ENCODE measurements at regions not wholly inside any gene's neighbourhood (a gene's known extent, or its start where the extent isn't known, plus 50 kb on each side); places are given as distances from the start of the nearest gene placed in this dataset.

GRCh38 chr20:1766731-1767130 lies 109.2 kb upstream of the SIRPG start:
- no peak for TF ChIP-seq POLR2AphosphoS5 (IDR thresholded peaks at IDR 0.05; ENCODE audit: insufficient read depth, low read depth, low read length)
- TF ChIP-seq POLR2A (IDR thresholded peaks at IDR 0.05; ENCODE audit: low read depth, low read length) = no peak
- TF ChIP-seq JUN (IDR thresholded peaks at IDR 0.05; ENCODE audit: borderline replicate concordance, insufficient read depth, insufficient read length, low read depth) = no peak
- no peak for TF ChIP-seq EZH2 (IDR thresholded peaks at IDR 0.05; ENCODE audit: borderline replicate concordance, low read depth, low read length, severe bottlenecking)
- TF ChIP-seq CTCF (IDR thresholded peaks at IDR 0.05; ENCODE audit: extremely low read depth in 1 of 2, insufficient read depth in 1 of 2, low read depth in 1 of 2, low read length in 2 of 2) = no peak
- TF ChIP-seq MAX (IDR thresholded peaks at IDR 0.05; ENCODE audit: insufficient read depth, insufficient read length) = no peak
- H3K9ac ChIP-seq (replicated peaks; ENCODE audit: extremely low read depth, insufficient read depth, low read length) = no peak overlapping the region
- FAIRE-seq (no peak), DNase-seq (ENCODE audit: low read depth, low spot score) (no peak)
- no TSS peak for BruUV-seq (replicated peaks)
- H2AFZ ChIP-seq (ENCODE audit: low read depth, low read length) = no peak overlapping the region
- CTCF ChIA-PET = interaction anchor here (0.6 to 4.0 kb wide), 8 partner anchors 10 to 406 kb away, joined by 3 to 79 read pairs (median 4); no protein-coding TSS in a partner anchor
- no peaks in the 10 kb centered on the region for H3K9me3 ChIP-seq (replicated peaks; ENCODE audit: control insufficient read depth, insufficient read depth, low read length)
- intact Hi-C loops (cut with micrococcal nuclease) = no loop called here
- H3K27ac ChIP-seq (ENCODE audit: insufficient read depth, low read depth, low read length) = no peak overlapping the region
- no peak overlapping the region for H3K4me2 ChIP-seq (ENCODE audit: insufficient read depth, low read length)
- dilution Hi-C loops (cut with MboI; ENCODE audit: extremely low pct_ligation_motif_present, low sequenced_read_pairs) = no loop called here
- no peaks in the 10 kb centered on the region for H3K9me1 ChIP-seq (replicated peaks; ENCODE audit: control insufficient read depth, extremely low read depth, insufficient read depth, low read length)
- H3K27me3 ChIP-seq (ENCODE audit: control insufficient read depth in 2 of 2, insufficient read depth in 2 of 2, low read length in 2 of 2) = no peaks in the 10 kb centered on the region
- no peak overlapping the region for H3K4me3 ChIP-seq (replicated peaks in 1 of 3; ENCODE audit: insufficient read depth in 1 of 3, low read depth in 1 of 3, low read length in 3 of 3)
- H3K79me2 ChIP-seq (ENCODE audit: control insufficient read depth, insufficient read depth, low read length) = no peaks in the 10 kb centered on the region
- no peaks in the 10 kb centered on the region for H3K36me3 ChIP-seq (ENCODE audit: control insufficient read depth in 2 of 2, extremely low read depth in 1 of 2, insufficient read depth in 2 of 2, low read length in 2 of 2)
- H3K4me1 ChIP-seq (ENCODE audit: control insufficient read depth, extremely low read depth, insufficient read depth, low read length) = no peaks in the 10 kb centered on the region
- POLR2A ChIA-PET = no interaction called here
- no peaks in the 10 kb centered on the region for H4K20me1 ChIP-seq (replicated peaks; ENCODE audit: control insufficient read depth, extremely low read depth, insufficient read depth, low read length)

All from endothelial cell of umbilical vein (primary cell).